HCT116 (cell line): ENCODE measurements at regions not wholly inside any gene's neighbourhood (a gene's known extent, or its start where the extent isn't known, plus 50 kb on each side); places are given as distances from the start of the nearest gene placed in this dataset.

Experiments
- ATAC-seq: fragments of 200-7000 bp; cut with Tn5 transposase; 2 replicates; pipeline ENCODE4 v1.9.1; 2020; ENCODE audit warnings: mild to moderate bottlenecking, moderate library complexity
- BruUV-seq: library from RNA; stranded (reverse); fragments of 400-500 nt; replicated peaks from 2 replicates; lab custom pipeline; 2021; lab: Mats Ljungman, UMichigan
- CTCF ChIA-PET: fragments of 300-600 bp; sonication (Branson Sonifier 250); formaldehyde crosslinking; loops from one replicate; lab custom pipeline; 2021; ENCODE audit warnings: antibody characterized with exemption; lab: Charles Lee
- POLR2A ChIA-PET: fragments of 300-600, 350-600 bp; sonication (Branson Sonifier 250); formaldehyde crosslinking; loops from one replicate; lab custom pipeline; 2021; ENCODE audit warnings: antibody characterized with exemption; lab: Charles Lee
- RAD21 ChIA-PET, 2 experiments: fragments of 300-600 bp; sonication (Branson Sonifier 250); formaldehyde crosslinking; loops; one replicate each; lab custom pipeline; 2023; ENCODE audit warnings: low total read pairs in 2 of 2; ENCODE audit not compliant: uncharacterized antibody in 2 of 2, unreplicated experiment in 2 of 2, low non-redundant PET in 1 of 2; lab: Charles Lee
- DNase-seq: peaks from one replicate; pipeline ENCODE4 v3.0.0-alpha.2; 2010; ENCODE audit warnings: low read depth, low spot score
- H2AFZ ChIP-seq: fragments of 200-600 bp; shearing (Covaris generic), sonication (generic); 2 replicates; pipeline ENCODE4 v1.6.1; 2017; ENCODE audit warnings: low read depth, mixed run types, mixed read lengths, antibody characterized with exemption, low read length; ENCODE audit not compliant: poor library complexity, severe bottlenecking
- H3K27ac ChIP-seq: 2 replicates; pipeline ENCODE4 v1.5.1; 2012; ENCODE audit warnings: low read depth, low read length
- H3K27me3 ChIP-seq: fragments of 200-600 bp; sonication (generic); 2 replicates; pipeline ENCODE4 v1.6.1; 2016; ENCODE audit warnings: mixed run types, low read length, mixed read lengths; ENCODE audit not compliant: insufficient read depth
- H3K36me3 ChIP-seq, 2 experiments: fragments of 200-500 bp in 1 of 2; fragments of 200-600 bp in 1 of 2; sonication (Bioruptor generic) in 1 of 2; sonication (generic) in 1 of 2; 2 replicates each; pipeline versions ENCODE4 v1.5.1 to v1.6.1; 2014 to 2016; ENCODE audit warnings: low read length in 2 of 2, inconsistent platforms in 1 of 2, mixed read lengths in 1 of 2, mixed run types in 1 of 2; ENCODE audit not compliant: insufficient read depth in 2 of 2, control insufficient read depth in 1 of 2
- H3K4me1 ChIP-seq, 2 experiments: fragments of 200-600 bp in 1 of 2; sonication (generic) in 1 of 2; 2 replicates each; pipeline versions ENCODE4 v1.5.1 to v1.6.1; 2012 to 2017; ENCODE audit warnings: low read length in 2 of 2, inconsistent platforms in 1 of 2, mild to moderate bottlenecking in 1 of 2, mixed read lengths in 1 of 2, mixed run types in 1 of 2, moderate library complexity in 1 of 2; ENCODE audit not compliant: insufficient read depth in 2 of 2, control insufficient read depth in 1 of 2
- H3K4me2 ChIP-seq: fragments of 200-600 bp; sonication (generic); 2 replicates; pipeline ENCODE4 v1.6.1; 2017; ENCODE audit warnings: mixed run types, low read length, mixed read lengths
- H3K4me3 ChIP-seq, 2 experiments: fragments of 200-600 bp in 1 of 2; sonication (generic) in 1 of 2; replicated peaks in 1 of 2; 2 replicates each; pipeline ENCODE4 v1.5.1; 2011 to 2016; ENCODE audit warnings: low read length in 2 of 2, control low read depth in 1 of 2, low read depth in 1 of 2, mild to moderate bottlenecking in 1 of 2, mixed read lengths in 1 of 2, mixed run types in 1 of 2
- H3K79me2 ChIP-seq: fragments of 200-600 bp; sonication (generic); 2 replicates; pipeline ENCODE4 v1.6.1; 2017; ENCODE audit warnings: mild to moderate bottlenecking, mixed run types, low read length, moderate library complexity, mixed read lengths; ENCODE audit not compliant: insufficient read depth
- H3K9ac ChIP-seq: fragments of 200-600 bp; sonication (generic); 2 replicates; pipeline ENCODE4 v1.6.1; 2016; ENCODE audit warnings: low read length, mixed read lengths
- H3K9me2 ChIP-seq: fragments of 200-600 bp; sonication (generic), shearing (Covaris generic); 2 replicates; pipeline ENCODE4 v1.6.1; 2017; ENCODE audit warnings: mixed run types, mild to moderate bottlenecking, moderate library complexity; ENCODE audit not compliant: insufficient read depth
- H3K9me3 ChIP-seq, 2 experiments: fragments of 200-500 bp in 1 of 2; fragments of 200-600 bp in 1 of 2; sonication (Bioruptor generic) in 1 of 2; sonication (generic) in 1 of 2; 2 replicates each; pipeline ENCODE4 v1.6.1; 2014 to 2017; ENCODE audit warnings: low read length in 2 of 2, mixed read lengths in 2 of 2, inconsistent platforms in 1 of 2, low read depth in 1 of 2, mild to moderate bottlenecking in 1 of 2, mixed run types in 1 of 2, moderate library complexity in 1 of 2; ENCODE audit not compliant: control insufficient read depth in 1 of 2, insufficient read depth in 1 of 2
- H4K20me1 ChIP-seq: fragments of 200-600 bp; sonication (generic), shearing (Covaris generic); 2 replicates; pipeline ENCODE4 v1.6.1; 2017; ENCODE audit warnings: mixed run types, mild to moderate bottlenecking, moderate library complexity; ENCODE audit not compliant: insufficient read depth
- ATF3 ChIP-seq: IDR thresholded peaks from 2 replicates; pipeline ENCODE4 v1.6.1; 2012
- CBX3 ChIP-seq: IDR thresholded peaks from 2 replicates; pipeline ENCODE4 v1.6.1; 2012; ENCODE audit warnings: low read depth
- EGR1 ChIP-seq: IDR thresholded peaks from 2 replicates; pipeline ENCODE4 v1.6.1; 2012; ENCODE audit warnings: low read depth
- EZH2 ChIP-seq: fragments of 200-600 bp; sonication (generic); IDR thresholded peaks from 2 replicates; pipeline ENCODE4 v1.6.1; 2017; ENCODE audit warnings: antibody characterized with exemption, mixed run types
- EZH2phosphoT487 ChIP-seq: fragments of 200-600 bp; IDR thresholded peaks from 2 replicates; pipeline ENCODE4 v1.6.1; 2018; ENCODE audit warnings: antibody characterized with exemption, borderline replicate concordance
- FOSL1 ChIP-seq: IDR thresholded peaks from 2 replicates; pipeline ENCODE4 v1.6.1; 2012; ENCODE audit warnings: low read depth
- JUND ChIP-seq: IDR thresholded peaks from 2 replicates; pipeline ENCODE4 v1.6.1; 2012
- MAX ChIP-seq: IDR thresholded peaks from 2 replicates; pipeline ENCODE4 v1.6.1; 2012
- POLR2A ChIP-seq: IDR thresholded peaks from 2 replicates; pipeline ENCODE4 v1.7.0; 2011; ENCODE audit warnings: borderline replicate concordance; ENCODE audit not compliant: insufficient read depth, insufficient read length; ENCODE audit errors: extremely low read depth
- RAD21 ChIP-seq: IDR thresholded peaks from 2 replicates; pipeline ENCODE4 v1.6.1; 2012; ENCODE audit warnings: low read depth, mild to moderate bottlenecking
- SIN3A ChIP-seq: IDR thresholded peaks from 2 replicates; pipeline ENCODE4 v1.6.1; 2012; ENCODE audit warnings: low read depth
- YY1 ChIP-seq: IDR thresholded peaks from 2 replicates; pipeline ENCODE4 v1.6.1; 2011; ENCODE audit warnings: low read length, low read depth, moderate library complexity, mild to moderate bottlenecking; ENCODE audit not compliant: insufficient replicate concordance; ENCODE audit errors: extremely low read depth
- ZNF274 ChIP-seq: fragments of 200-500 bp; sonication (Bioruptor generic); IDR thresholded peaks from 2 replicates; pipeline ENCODE4 v1.6.1; 2014; ENCODE audit warnings: mild to moderate bottlenecking, low read depth, low read length, inconsistent platforms
- intact Hi-C: fragments of 100-400 bp; cut with micrococcal nuclease; formaldehyde crosslinking; loops from 2 replicates; pipeline ENCODE4 v1.10.0; 2022
- TF ChIP-seq, protein P1 (sequence below): IDR thresholded peaks from 2 replicates; pipeline ENCODE4 v1.6.1; 2012; ENCODE audit warnings: low read depth

DNA sequence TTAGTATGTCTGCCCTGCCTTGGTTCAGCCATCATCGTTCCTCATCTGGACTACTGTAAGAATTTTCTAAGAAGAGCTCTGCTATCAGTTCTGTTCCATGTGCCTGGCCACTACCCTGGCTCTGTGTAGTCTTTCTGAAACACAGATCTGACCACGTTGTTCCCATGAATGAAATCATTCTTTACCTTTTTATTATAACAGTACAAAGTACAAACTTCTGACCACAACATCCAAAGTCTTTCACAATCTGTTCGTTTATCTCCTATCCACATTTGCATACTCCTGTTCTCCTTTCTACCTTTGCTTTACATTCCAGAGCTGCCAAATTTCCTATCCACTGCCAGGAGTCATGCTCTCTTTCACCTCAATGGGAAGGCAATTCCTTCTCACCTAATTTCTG lies 284.6 kb upstream of the LRP1B start (continued):
- TF ChIP-seq, protein P1, sequence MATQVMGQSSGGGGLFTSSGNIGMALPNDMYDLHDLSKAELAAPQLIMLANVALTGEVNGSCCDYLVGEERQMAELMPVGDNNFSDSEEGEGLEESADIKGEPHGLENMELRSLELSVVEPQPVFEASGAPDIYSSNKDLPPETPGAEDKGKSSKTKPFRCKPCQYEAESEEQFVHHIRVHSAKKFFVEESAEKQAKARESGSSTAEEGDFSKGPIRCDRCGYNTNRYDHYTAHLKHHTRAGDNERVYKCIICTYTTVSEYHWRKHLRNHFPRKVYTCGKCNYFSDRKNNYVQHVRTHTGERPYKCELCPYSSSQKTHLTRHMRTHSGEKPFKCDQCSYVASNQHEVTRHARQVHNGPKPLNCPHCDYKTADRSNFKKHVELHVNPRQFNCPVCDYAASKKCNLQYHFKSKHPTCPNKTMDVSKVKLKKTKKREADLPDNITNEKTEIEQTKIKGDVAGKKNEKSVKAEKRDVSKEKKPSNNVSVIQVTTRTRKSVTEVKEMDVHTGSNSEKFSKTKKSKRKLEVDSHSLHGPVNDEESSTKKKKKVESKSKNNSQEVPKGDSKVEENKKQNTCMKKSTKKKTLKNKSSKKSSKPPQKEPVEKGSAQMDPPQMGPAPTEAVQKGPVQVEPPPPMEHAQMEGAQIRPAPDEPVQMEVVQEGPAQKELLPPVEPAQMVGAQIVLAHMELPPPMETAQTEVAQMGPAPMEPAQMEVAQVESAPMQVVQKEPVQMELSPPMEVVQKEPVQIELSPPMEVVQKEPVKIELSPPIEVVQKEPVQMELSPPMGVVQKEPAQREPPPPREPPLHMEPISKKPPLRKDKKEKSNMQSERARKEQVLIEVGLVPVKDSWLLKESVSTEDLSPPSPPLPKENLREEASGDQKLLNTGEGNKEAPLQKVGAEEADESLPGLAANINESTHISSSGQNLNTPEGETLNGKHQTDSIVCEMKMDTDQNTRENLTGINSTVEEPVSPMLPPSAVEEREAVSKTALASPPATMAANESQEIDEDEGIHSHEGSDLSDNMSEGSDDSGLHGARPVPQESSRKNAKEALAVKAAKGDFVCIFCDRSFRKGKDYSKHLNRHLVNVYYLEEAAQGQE: no peak
- TF ChIP-seq, all 23 proteins: peak for 0

GRCh38 chr2:142398212-142398611 lies 267.4 kb upstream of the LRP1B start:
- H2AFZ ChIP-seq: no peak overlapping the region
- CTCF ChIA-PET: no interaction called here

More at GRCh38 chr2:142398212-142398611, 267.4 kb upstream of the LRP1B start:
- no peaks in the 10 kb centered on the region for H3K79me2 ChIP-seq
- ChIA-PET POLR2A (no interaction called here), RAD21 (no interaction called here)
- H3K4me3 ChIP-seq: no peak overlapping the region
- H4K20me1 ChIP-seq: no peaks in the 10 kb centered on the region
- no peak overlapping the region for H3K4me2 ChIP-seq
- no peaks in the 10 kb centered on the region for H3K4me1 ChIP-seq
- TF ChIP-seq RAD21 (no peak), SIN3A (no peak), EGR1 (no peak), EZH2 (no peak), ATF3 (no peak), FOSL1 (no peak), CBX3 (no peak), YY1 (no peak), JUND (no peak), ZNF274 (no peak), MAX (no peak), POLR2A (no peak), EZH2phosphoT487 (no peak)
- H3K36me3 ChIP-seq: no peaks in the 10 kb centered on the region
- no TSS peak for BruUV-seq
- ATAC-seq: no peak
- no peaks in the 10 kb centered on the region for H3K27me3 ChIP-seq
- no peak for DNase-seq
- H3K9me2 ChIP-seq: no peaks in the 10 kb centered on the region
- no peak overlapping the region for H3K27ac ChIP-seq
- H3K9ac ChIP-seq: no peak overlapping the region
- intact Hi-C loops: no loop called here
- no peaks in the 10 kb centered on the region for H3K9me3 ChIP-seq
